HCT116 (cell line): ENCODE measurements at regions not wholly inside any gene's neighbourhood (a gene's known extent, or its start where the extent isn't known, plus 50 kb on each side); places are given as distances from the start of the nearest gene placed in this dataset.

ENCODE experiments used
- CTCF ChIP-seq, 3 experiments: fragments of 200-600 bp in 1 of 3; sonication (generic) in 1 of 3; IDR thresholded peaks in 2 of 3; conservative IDR thresholded peaks in 1 of 3; 2 replicates each; pipeline ENCODE4 v1.5.1; 2012 to 2017; ENCODE audit warnings: low read depth in 2 of 3, low read length in 2 of 3, antibody characterized with exemption in 1 of 3, borderline replicate concordance in 1 of 3, control low read depth in 1 of 3, mild to moderate bottlenecking in 1 of 3, mixed read lengths in 1 of 3, mixed run types in 1 of 3, moderate library complexity in 1 of 3; ENCODE audit not compliant: insufficient read depth in 1 of 3
- POLR2A ChIP-seq: IDR thresholded peaks from 2 replicates; pipeline ENCODE4 v1.7.0; 2011; ENCODE audit warnings: borderline replicate concordance; ENCODE audit not compliant: insufficient read depth, insufficient read length; ENCODE audit errors: extremely low read depth
- POLR2AphosphoS5 ChIP-seq: IDR thresholded peaks from 2 replicates; pipeline ENCODE4 v1.6.1; 2011; ENCODE audit warnings: mild to moderate bottlenecking, low read depth, low read length, moderate library complexity
- TCF7L2 ChIP-seq: IDR thresholded peaks from 2 replicates; pipeline ENCODE4 v1.7.0; 2011; ENCODE audit warnings: borderline replicate concordance, inconsistent platforms; ENCODE audit not compliant: insufficient read depth, insufficient read length; ENCODE audit errors: extremely low read depth

- no peak for TF ChIP-seq POLR2A
- no peak for TF ChIP-seq TCF7L2
- no peak for TF ChIP-seq POLR2AphosphoS5
- TF ChIP-seq CTCF (IDR thresholded peaks at IDR 0.05 in 2 of 3, conservative IDR thresholded peaks at IDR 0.05 in 1 of 3; ENCODE audit: borderline replicate concordance in 1 of 3, insufficient read depth in 1 of 3, low read depth in 2 of 3, low read length in 2 of 3): no peak
Observed at GRCh38 chr18:56323673-56324072, 314.7 kb downstream of the TXNL1 start.
